DOHH2 (cell line): ENCODE measurements at regions not wholly inside any gene's neighbourhood (a gene's known extent, or its start where the extent isn't known, plus 50 kb on each side); places are given as distances from the start of the nearest gene placed in this dataset.

Source experiments
- H3F3A ChIP-seq: fragments of 200-600 bp; sonication (generic), shearing (Covaris generic); 2 replicates; pipeline ENCODE4 v1.6.0; 2016; ENCODE audit warnings: antibody characterized with exemption, mild to moderate bottlenecking; ENCODE audit not compliant: control insufficient read depth, insufficient read depth
- H3K27ac ChIP-seq: fragments of 200-600 bp; sonication (generic); 2 replicates; pipeline ENCODE4 v1.5.1; 2014; ENCODE audit warnings: low read depth, mild to moderate bottlenecking, low read length, moderate library complexity
- H3K27me3 ChIP-seq: fragments of 200-600 bp; sonication (generic); 2 replicates; pipeline ENCODE4 v1.6.1; 2014; ENCODE audit warnings: mild to moderate bottlenecking, low read length, mixed read lengths; ENCODE audit not compliant: control insufficient read depth
- H3K36me3 ChIP-seq: fragments of 200-600 bp; sonication (generic); 2 replicates; pipeline ENCODE4 v1.6.1; 2014; ENCODE audit warnings: mild to moderate bottlenecking, low read length, moderate library complexity, mixed read lengths; ENCODE audit not compliant: control insufficient read depth
- H3K4me1 ChIP-seq: fragments of 200-600 bp; sonication (generic); 2 replicates; pipeline ENCODE4 v1.6.1; 2014; ENCODE audit warnings: mild to moderate bottlenecking, low read length, mixed read lengths; ENCODE audit not compliant: control insufficient read depth
- H3K4me2 ChIP-seq: fragments of 200-600 bp; sonication (generic); 2 replicates; pipeline ENCODE4 v1.6.0; 2014; ENCODE audit warnings: mild to moderate bottlenecking, low read length, moderate library complexity
- H3K4me3 ChIP-seq: fragments of 200-600 bp; sonication (generic); 2 replicates; pipeline ENCODE4 v1.5.1; 2014; ENCODE audit warnings: mild to moderate bottlenecking, low read length, mixed read lengths
- H3K79me2 ChIP-seq: fragments of 200-600 bp; sonication (generic); 2 replicates; pipeline ENCODE4 v1.6.1; 2014; ENCODE audit warnings: mild to moderate bottlenecking, low read length, mixed read lengths; ENCODE audit not compliant: control insufficient read depth
- H3K9me2 ChIP-seq: fragments of 200-600 bp; sonication (generic); replicated peaks from 2 replicates; pipeline ENCODE4 v1.6.1; 2014; ENCODE audit warnings: mild to moderate bottlenecking, low read length, mixed read lengths; ENCODE audit not compliant: control insufficient read depth
- H3K9me3 ChIP-seq: fragments of 200-600 bp; sonication (generic); 2 replicates; pipeline ENCODE4 v1.6.1; 2014; ENCODE audit warnings: antibody characterized with exemption, low read length, mixed read lengths; ENCODE audit not compliant: control insufficient read depth, insufficient read depth
- H4K20me1 ChIP-seq: fragments of 200-600 bp; sonication (generic); 2 replicates; pipeline ENCODE4 v1.6.0; 2014; ENCODE audit warnings: low read depth, mild to moderate bottlenecking, antibody characterized with exemption, low read length, moderate library complexity; ENCODE audit not compliant: control insufficient read depth, insufficient read depth
- CTCF ChIP-seq: fragments of 200-600 bp; sonication (generic); IDR thresholded peaks from one replicate; pipeline ENCODE4 v1.5.1; 2014; ENCODE audit warnings: antibody characterized with exemption, mild to moderate bottlenecking, low read depth, low read length; ENCODE audit not compliant: poor library complexity, severe bottlenecking
- EZH2phosphoT487 ChIP-seq: fragments of 200-600 bp; sonication (generic); IDR thresholded peaks from 2 replicates; pipeline ENCODE4 v1.6.1; 2017; ENCODE audit warnings: borderline replicate concordance, mild to moderate bottlenecking, antibody characterized with exemption, low read length, moderate library complexity, mixed read lengths

DNA sequence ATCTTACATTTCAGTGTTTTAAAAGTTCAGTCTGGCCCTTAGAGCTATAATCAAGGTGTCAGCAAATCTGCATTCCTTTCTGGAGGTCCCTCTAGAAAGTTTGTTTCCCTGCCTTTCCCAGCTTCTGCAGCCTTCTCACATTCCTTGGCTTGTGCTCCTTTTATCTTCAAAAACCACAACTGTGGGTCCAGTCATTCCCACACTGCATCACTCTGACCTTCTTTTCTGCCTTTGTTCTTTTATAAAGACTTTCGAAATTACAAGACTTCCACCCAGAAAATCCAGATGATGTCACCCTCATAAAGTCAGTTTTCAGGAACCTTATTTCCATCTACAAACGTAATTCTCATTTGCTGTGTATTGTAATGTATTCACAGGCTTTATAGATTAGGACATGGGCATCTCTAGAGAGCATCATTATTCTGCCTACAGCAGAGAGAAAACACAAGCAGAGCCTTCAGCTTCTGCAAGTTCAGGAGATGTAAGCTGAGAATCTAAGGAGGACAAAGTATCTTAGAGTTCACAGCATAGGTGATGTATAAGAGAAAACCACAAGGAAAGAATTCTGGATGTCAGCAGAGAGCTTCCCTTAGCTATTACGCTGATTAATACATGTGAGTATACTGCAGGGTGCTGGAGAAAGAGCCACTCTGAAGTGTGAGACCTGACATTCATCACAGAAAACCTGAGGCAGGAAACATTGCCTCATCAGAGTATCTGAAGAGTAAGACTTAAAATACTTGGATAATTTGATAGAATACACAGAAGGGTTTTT is 1100.2 kb downstream of the CBLN2 start:
- H3K4me3 ChIP-seq = no peak overlapping the region
- no peaks in the 10 kb centered on the region for H3K27me3 ChIP-seq
- H3K4me1 ChIP-seq = no peaks in the 10 kb centered on the region
- no peaks in the 10 kb centered on the region for H4K20me1 ChIP-seq
- H3K9me3 ChIP-seq = no peaks in the 10 kb centered on the region
- TF ChIP-seq EZH2phosphoT487 (no peak), CTCF (no peak)
- H3K79me2 ChIP-seq = no peaks in the 10 kb centered on the region
- H3F3A ChIP-seq = no peaks in the 10 kb centered on the region
- no peaks in the 10 kb centered on the region for H3K9me2 ChIP-seq
- no peaks in the 10 kb centered on the region for H3K36me3 ChIP-seq
- no peak overlapping the region for H3K4me2 ChIP-seq
- H3K27ac ChIP-seq = no peak overlapping the region

DNA sequence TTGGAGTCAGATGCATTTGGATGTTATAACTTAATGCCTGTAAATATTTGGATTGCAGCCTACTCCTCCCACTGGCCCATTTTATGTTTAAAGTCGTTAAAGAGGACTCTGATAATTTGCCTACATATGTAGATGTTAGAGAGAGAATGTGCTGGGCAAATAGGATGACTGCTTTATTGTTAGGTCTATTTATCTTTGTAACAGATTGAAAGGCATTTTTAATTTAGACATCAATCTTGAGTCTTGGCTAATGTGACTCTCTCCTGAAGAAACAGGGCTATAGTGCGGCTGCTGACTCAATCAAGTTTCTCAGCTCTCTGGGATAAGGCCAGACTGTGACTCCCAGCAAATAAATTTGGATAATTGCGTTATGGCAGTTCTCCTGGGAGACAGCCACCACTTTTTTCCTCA is 1101.4 kb downstream of the CBLN2 start:
- Histone ChIP-seq H3K9me3 (no peaks in the 10 kb centered on the region), H3K36me3 (no peaks in the 10 kb centered on the region), H4K20me1 (no peaks in the 10 kb centered on the region), H3K79me2 (no peaks in the 10 kb centered on the region), H3K27me3 (no peaks in the 10 kb centered on the region), H3K4me1 (no peaks in the 10 kb centered on the region), H3K27ac (no peak overlapping the region), H3K4me2 (no peak overlapping the region), H3K4me3 (no peak overlapping the region), H3F3A (no peaks in the 10 kb centered on the region), H3K9me2 (no peaks in the 10 kb centered on the region)
- no peak for TF ChIP-seq CTCF
- TF ChIP-seq EZH2phosphoT487 = no peak

- Histone ChIP-seq H3K4me2 (no peak overlapping the region), H3K79me2 (no peaks in the 10 kb centered on the region), H3K4me3 (no peak overlapping the region), H3K27ac (no peak overlapping the region), H3K27me3 (no peaks in the 10 kb centered on the region), H4K20me1 (no peaks in the 10 kb centered on the region), H3K9me3 (no peaks in the 10 kb centered on the region), H3K9me2 (no peaks in the 10 kb centered on the region), H3K36me3 (no peaks in the 10 kb centered on the region), H3K4me1 (no peaks in the 10 kb centered on the region), H3F3A (no peaks in the 10 kb centered on the region)
- TF ChIP-seq EZH2phosphoT487 (no peak), CTCF (no peak)
These were observed 1103.0 kb downstream of the CBLN2 start for GRCh38 chr18:71441156-71441555.
